HCT116 (cell line): ENCODE measurements at regions not wholly inside any gene's neighbourhood (a gene's known extent, or its start where the extent isn't known, plus 50 kb on each side); places are given as distances from the start of the nearest gene placed in this dataset.

Experiments
- ATAC-seq: fragments of 200-7000 bp; cut with Tn5 transposase; 2 replicates; pipeline ENCODE4 v1.9.1; 2020; ENCODE audit warnings: mild to moderate bottlenecking, moderate library complexity
- BruUV-seq: library from RNA; stranded (reverse); fragments of 400-500 nt; replicated peaks from 2 replicates; lab custom pipeline; 2021; lab: Mats Ljungman, UMichigan
- CTCF ChIA-PET: fragments of 300-600 bp; sonication (Branson Sonifier 250); formaldehyde crosslinking; loops from one replicate; lab custom pipeline; 2021; ENCODE audit warnings: antibody characterized with exemption; lab: Charles Lee
- POLR2A ChIA-PET: fragments of 300-600, 350-600 bp; sonication (Branson Sonifier 250); formaldehyde crosslinking; loops from one replicate; lab custom pipeline; 2021; ENCODE audit warnings: antibody characterized with exemption; lab: Charles Lee
- RAD21 ChIA-PET, 2 experiments: fragments of 300-600 bp; sonication (Branson Sonifier 250); formaldehyde crosslinking; loops; one replicate each; lab custom pipeline; 2023; ENCODE audit warnings: low total read pairs in 2 of 2; ENCODE audit not compliant: uncharacterized antibody in 2 of 2, unreplicated experiment in 2 of 2, low non-redundant PET in 1 of 2; lab: Charles Lee
- DNase-seq: peaks from one replicate; pipeline ENCODE4 v3.0.0-alpha.2; 2010; ENCODE audit warnings: low read depth, low spot score
- H2AFZ ChIP-seq: fragments of 200-600 bp; shearing (Covaris generic), sonication (generic); 2 replicates; pipeline ENCODE4 v1.6.1; 2017; ENCODE audit warnings: low read depth, mixed run types, mixed read lengths, antibody characterized with exemption, low read length; ENCODE audit not compliant: poor library complexity, severe bottlenecking
- H3K27ac ChIP-seq: 2 replicates; pipeline ENCODE4 v1.5.1; 2012; ENCODE audit warnings: low read depth, low read length
- H3K27me3 ChIP-seq: fragments of 200-600 bp; sonication (generic); 2 replicates; pipeline ENCODE4 v1.6.1; 2016; ENCODE audit warnings: mixed run types, low read length, mixed read lengths; ENCODE audit not compliant: insufficient read depth
- H3K36me3 ChIP-seq, 2 experiments: fragments of 200-500 bp in 1 of 2; fragments of 200-600 bp in 1 of 2; sonication (Bioruptor generic) in 1 of 2; sonication (generic) in 1 of 2; 2 replicates each; pipeline versions ENCODE4 v1.5.1 to v1.6.1; 2014 to 2016; ENCODE audit warnings: low read length in 2 of 2, inconsistent platforms in 1 of 2, mixed read lengths in 1 of 2, mixed run types in 1 of 2; ENCODE audit not compliant: insufficient read depth in 2 of 2, control insufficient read depth in 1 of 2
- H3K4me1 ChIP-seq, 2 experiments: fragments of 200-600 bp in 1 of 2; sonication (generic) in 1 of 2; 2 replicates each; pipeline versions ENCODE4 v1.5.1 to v1.6.1; 2012 to 2017; ENCODE audit warnings: low read length in 2 of 2, inconsistent platforms in 1 of 2, mild to moderate bottlenecking in 1 of 2, mixed read lengths in 1 of 2, mixed run types in 1 of 2, moderate library complexity in 1 of 2; ENCODE audit not compliant: insufficient read depth in 2 of 2, control insufficient read depth in 1 of 2
- H3K4me2 ChIP-seq: fragments of 200-600 bp; sonication (generic); 2 replicates; pipeline ENCODE4 v1.6.1; 2017; ENCODE audit warnings: mixed run types, low read length, mixed read lengths
- H3K4me3 ChIP-seq, 2 experiments: fragments of 200-600 bp in 1 of 2; sonication (generic) in 1 of 2; replicated peaks in 1 of 2; 2 replicates each; pipeline ENCODE4 v1.5.1; 2011 to 2016; ENCODE audit warnings: low read length in 2 of 2, control low read depth in 1 of 2, low read depth in 1 of 2, mild to moderate bottlenecking in 1 of 2, mixed read lengths in 1 of 2, mixed run types in 1 of 2
- H3K79me2 ChIP-seq: fragments of 200-600 bp; sonication (generic); 2 replicates; pipeline ENCODE4 v1.6.1; 2017; ENCODE audit warnings: mild to moderate bottlenecking, mixed run types, low read length, moderate library complexity, mixed read lengths; ENCODE audit not compliant: insufficient read depth
- H3K9ac ChIP-seq: fragments of 200-600 bp; sonication (generic); 2 replicates; pipeline ENCODE4 v1.6.1; 2016; ENCODE audit warnings: low read length, mixed read lengths
- H3K9me2 ChIP-seq: fragments of 200-600 bp; sonication (generic), shearing (Covaris generic); 2 replicates; pipeline ENCODE4 v1.6.1; 2017; ENCODE audit warnings: mixed run types, mild to moderate bottlenecking, moderate library complexity; ENCODE audit not compliant: insufficient read depth
- H3K9me3 ChIP-seq, 2 experiments: fragments of 200-500 bp in 1 of 2; fragments of 200-600 bp in 1 of 2; sonication (Bioruptor generic) in 1 of 2; sonication (generic) in 1 of 2; 2 replicates each; pipeline ENCODE4 v1.6.1; 2014 to 2017; ENCODE audit warnings: low read length in 2 of 2, mixed read lengths in 2 of 2, inconsistent platforms in 1 of 2, low read depth in 1 of 2, mild to moderate bottlenecking in 1 of 2, mixed run types in 1 of 2, moderate library complexity in 1 of 2; ENCODE audit not compliant: control insufficient read depth in 1 of 2, insufficient read depth in 1 of 2
- H4K20me1 ChIP-seq: fragments of 200-600 bp; sonication (generic), shearing (Covaris generic); 2 replicates; pipeline ENCODE4 v1.6.1; 2017; ENCODE audit warnings: mixed run types, mild to moderate bottlenecking, moderate library complexity; ENCODE audit not compliant: insufficient read depth
- CBX3 ChIP-seq: IDR thresholded peaks from 2 replicates; pipeline ENCODE4 v1.6.1; 2012; ENCODE audit warnings: low read depth
- CTCF ChIP-seq, 3 experiments: fragments of 200-600 bp in 1 of 3; sonication (generic) in 1 of 3; IDR thresholded peaks in 2 of 3; conservative IDR thresholded peaks in 1 of 3; 2 replicates each; pipeline ENCODE4 v1.5.1; 2012 to 2017; ENCODE audit warnings: low read depth in 2 of 3, low read length in 2 of 3, antibody characterized with exemption in 1 of 3, borderline replicate concordance in 1 of 3, control low read depth in 1 of 3, mild to moderate bottlenecking in 1 of 3, mixed read lengths in 1 of 3, mixed run types in 1 of 3, moderate library complexity in 1 of 3; ENCODE audit not compliant: insufficient read depth in 1 of 3
- EGR1 ChIP-seq: IDR thresholded peaks from 2 replicates; pipeline ENCODE4 v1.6.1; 2012; ENCODE audit warnings: low read depth
- EZH2 ChIP-seq: fragments of 200-600 bp; sonication (generic); IDR thresholded peaks from 2 replicates; pipeline ENCODE4 v1.6.1; 2017; ENCODE audit warnings: antibody characterized with exemption, mixed run types
- FOSL1 ChIP-seq: IDR thresholded peaks from 2 replicates; pipeline ENCODE4 v1.6.1; 2012; ENCODE audit warnings: low read depth
- JUND ChIP-seq: IDR thresholded peaks from 2 replicates; pipeline ENCODE4 v1.6.1; 2012
- MAX ChIP-seq: IDR thresholded peaks from 2 replicates; pipeline ENCODE4 v1.6.1; 2012
- POLR2A ChIP-seq: IDR thresholded peaks from 2 replicates; pipeline ENCODE4 v1.7.0; 2011; ENCODE audit warnings: borderline replicate concordance; ENCODE audit not compliant: insufficient read depth, insufficient read length; ENCODE audit errors: extremely low read depth
- POLR2AphosphoS5 ChIP-seq: IDR thresholded peaks from 2 replicates; pipeline ENCODE4 v1.6.1; 2011; ENCODE audit warnings: mild to moderate bottlenecking, low read depth, low read length, moderate library complexity
- RAD21 ChIP-seq: IDR thresholded peaks from 2 replicates; pipeline ENCODE4 v1.6.1; 2012; ENCODE audit warnings: low read depth, mild to moderate bottlenecking
- SIN3A ChIP-seq: IDR thresholded peaks from 2 replicates; pipeline ENCODE4 v1.6.1; 2012; ENCODE audit warnings: low read depth
- SRF ChIP-seq: IDR thresholded peaks from 2 replicates; pipeline ENCODE4 v1.6.1; 2012; ENCODE audit warnings: low read depth
- TCF7L2 ChIP-seq: IDR thresholded peaks from 2 replicates; pipeline ENCODE4 v1.7.0; 2011; ENCODE audit warnings: borderline replicate concordance, inconsistent platforms; ENCODE audit not compliant: insufficient read depth, insufficient read length; ENCODE audit errors: extremely low read depth
- YY1 ChIP-seq: IDR thresholded peaks from 2 replicates; pipeline ENCODE4 v1.6.1; 2011; ENCODE audit warnings: low read length, low read depth, moderate library complexity, mild to moderate bottlenecking; ENCODE audit not compliant: insufficient replicate concordance; ENCODE audit errors: extremely low read depth
- ZBTB33 ChIP-seq: IDR thresholded peaks from 2 replicates; pipeline ENCODE4 v1.6.1; 2011; ENCODE audit warnings: mild to moderate bottlenecking, low read length, moderate library complexity; ENCODE audit not compliant: insufficient replicate concordance; ENCODE audit errors: extremely low read depth
- intact Hi-C: fragments of 100-400 bp; cut with micrococcal nuclease; formaldehyde crosslinking; loops from 2 replicates; pipeline ENCODE4 v1.10.0; 2022

GRCh38 chr2:173706936-173707335 is 258.2 kb downstream of the SP3 start:
- Histone ChIP-seq H3K27ac (no peak overlapping the region), H3K79me2 (no peaks in the 10 kb centered on the region), H3K9ac (no peak overlapping the region), H3K9me2 (no peaks in the 10 kb centered on the region), H3K4me2 (no peak overlapping the region), H4K20me1 (no peaks in the 10 kb centered on the region), H3K27me3 (no peaks in the 10 kb centered on the region), H3K4me3 (no peak overlapping the region), H3K36me3 (no peaks in the 10 kb centered on the region), H2AFZ (no peak overlapping the region), H3K9me3 (no peaks in the 10 kb centered on the region), H3K4me1 (no peaks in the 10 kb centered on the region)
- intact Hi-C loops, result no loop called here
- no peak for DNase-seq
- TF ChIP-seq EZH2 (no peak), POLR2A (no peak), POLR2AphosphoS5 (no peak), RAD21 (no peak), FOSL1 (no peak), SIN3A (no peak), ZBTB33 (no peak), CBX3 (no peak)
- ChIA-PET POLR2A (no interaction called here), RAD21 (no interaction called here), CTCF (no interaction called here)
- BruUV-seq, result no TSS peak
- no peak for ATAC-seq

- ChIA-PET RAD21 (no interaction called here), POLR2A (no interaction called here), CTCF (no interaction called here)
- intact Hi-C loops, result no loop called here
- no peaks in the 10 kb centered on the region for H3K4me1 ChIP-seq
- H3K9me2 ChIP-seq, result no peaks in the 10 kb centered on the region
- no peaks in the 10 kb centered on the region for H3K79me2 ChIP-seq
- H3K27ac ChIP-seq, result no peak overlapping the region
- H3K9me3 ChIP-seq, result no peaks in the 10 kb centered on the region
- no TSS peak for BruUV-seq
- H3K9ac ChIP-seq, result no peak overlapping the region
- no peaks in the 10 kb centered on the region for H3K36me3 ChIP-seq
- DNase-seq (no peak), ATAC-seq (no peak)
- no peak overlapping the region for H3K4me2 ChIP-seq
- H2AFZ ChIP-seq, result no peak overlapping the region
- no peak overlapping the region for H3K4me3 ChIP-seq
- H4K20me1 ChIP-seq, result no peaks in the 10 kb centered on the region
- no peaks in the 10 kb centered on the region for H3K27me3 ChIP-seq
- TF ChIP-seq MAX (no peak), CTCF (IDR thresholded peaks at IDR 0.05 in 2 of 3, conservative IDR thresholded peaks at IDR 0.05 in 1 of 3; ENCODE audit: borderline replicate concordance in 1 of 3, insufficient read depth in 1 of 3, low read depth in 2 of 3, low read length in 2 of 3) (no peak), YY1 (no peak), ZBTB33 (no peak), CBX3 (no peak), POLR2A (no peak), TCF7L2 (no peak), SRF (no peak), FOSL1 (no peak), JUND (no peak), EGR1 (no peak)
Observed at GRCh38 chr2:173708806-173709205, 256.4 kb downstream of the SP3 start.
